ENCODE measurements at regions not wholly inside any gene's neighbourhood (a gene's known extent, or its start where the extent isn't known, plus 50 kb on each side); places are given as distances from the start of the nearest gene placed in this dataset.

DNA sequence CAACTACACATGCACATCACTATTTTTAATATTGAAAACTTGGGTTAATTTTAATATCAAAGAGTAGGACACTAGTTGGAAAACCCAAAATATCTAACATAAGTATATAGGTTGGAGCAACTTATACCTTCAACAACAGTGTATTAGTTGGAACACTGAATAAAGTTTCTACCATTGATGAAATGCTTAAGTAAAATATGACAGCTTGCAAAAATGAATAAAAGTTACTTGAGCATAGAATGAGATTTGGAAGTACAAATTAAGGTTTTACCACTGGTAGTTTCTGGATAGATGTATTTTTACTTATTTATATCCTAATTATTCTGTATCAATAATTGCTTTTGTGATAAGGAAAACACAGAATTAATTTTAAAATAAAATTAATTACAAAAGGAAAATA lies 1079.6 kb downstream of the ADGRL3 start:
- no TSS peak for BruUV-seq (replicated peaks)
- TF ChIP-seq EZH2 (IDR thresholded peaks at IDR 0.05; ENCODE audit: borderline replicate concordance, low read depth, low read length, poor library complexity, severe bottlenecking) (no peak), CTCF (conservative IDR thresholded peaks at IDR 0.05; ENCODE audit: low read depth, low read length) (no peak)
- intact Hi-C loops (cut with micrococcal nuclease; ENCODE audit: unreplicated experiment), result no loop called here
- Histone ChIP-seq H3K27me3 (replicated peaks; ENCODE audit: insufficient read depth, low read depth, low read length, poor library complexity) (no peaks in the 10 kb centered on the region), H3K9me3 (ENCODE audit: low read depth, low read length, poor library complexity, severe bottlenecking) (no peaks in the 10 kb centered on the region), H3K36me3 (ENCODE audit: insufficient read depth, low read length, poor library complexity, severe bottlenecking) (no peaks in the 10 kb centered on the region), H3K4me3 (ENCODE audit: low read depth, low read length, poor library complexity, severe bottlenecking) (no peak overlapping the region), H3K4me1 (ENCODE audit: insufficient read depth, low read length, poor library complexity, severe bottlenecking) (no peaks in the 10 kb centered on the region), H3K27ac (ENCODE audit: low read depth, low read length, poor library complexity, severe bottlenecking) (no peak overlapping the region)
- POLR2A ChIA-PET (ENCODE audit: low non-redundant PET), result no interaction called here
- CTCF ChIA-PET, result no interaction called here
- no peak for DNase-seq (ENCODE audit: low spot score)

DNA sequence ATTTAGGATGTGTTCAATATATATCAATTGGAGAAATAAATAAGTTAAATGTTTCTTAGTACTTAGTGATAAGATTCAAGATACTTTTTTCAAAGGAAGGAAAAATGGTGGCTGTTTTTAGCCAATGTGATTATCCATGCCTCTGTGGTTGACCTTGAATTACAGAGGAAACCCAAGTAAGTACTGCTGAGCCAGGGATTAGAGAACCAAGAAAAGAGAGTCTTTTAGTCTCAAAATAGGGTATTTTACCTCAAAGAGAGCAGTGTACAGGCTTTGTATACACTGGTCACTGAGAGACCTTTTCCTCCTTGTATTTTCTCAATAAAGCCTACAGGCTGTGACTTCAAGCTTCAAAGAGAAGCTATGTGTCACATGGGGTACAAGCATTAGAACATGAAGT lies 1075.3 kb downstream of the ADGRL3 start:
- BruUV-seq (replicated peaks), result no TSS peak
- Histone ChIP-seq H3K4me1 (ENCODE audit: insufficient read depth, low read length, poor library complexity, severe bottlenecking) (no peaks in the 10 kb centered on the region), H3K27ac (ENCODE audit: low read depth, low read length, poor library complexity, severe bottlenecking) (no peak overlapping the region), H3K4me3 (ENCODE audit: low read depth, low read length, poor library complexity, severe bottlenecking) (no peak overlapping the region), H3K36me3 (ENCODE audit: insufficient read depth, low read length, poor library complexity, severe bottlenecking) (no peaks in the 10 kb centered on the region), H3K27me3 (replicated peaks; ENCODE audit: insufficient read depth, low read depth, low read length, poor library complexity) (no peaks in the 10 kb centered on the region), H3K9me3 (ENCODE audit: low read depth, low read length, poor library complexity, severe bottlenecking) (no peaks in the 10 kb centered on the region)
- TF ChIP-seq CTCF (conservative IDR thresholded peaks at IDR 0.05; ENCODE audit: low read depth, low read length), result no peak
- no peak for TF ChIP-seq EZH2 (IDR thresholded peaks at IDR 0.05; ENCODE audit: borderline replicate concordance, low read depth, low read length, poor library complexity, severe bottlenecking)
- CTCF ChIA-PET, result no interaction called here
- POLR2A ChIA-PET (ENCODE audit: low non-redundant PET), result no interaction called here
- intact Hi-C loops (cut with micrococcal nuclease; ENCODE audit: unreplicated experiment), result no loop called here
- no peak for DNase-seq (ENCODE audit: low spot score)

GRCh38 chr4:62274782-62275181 lies 1074.7 kb downstream of the ADGRL3 start:
- no peak for DNase-seq (ENCODE audit: low spot score)
- TF ChIP-seq EZH2 (IDR thresholded peaks at IDR 0.05; ENCODE audit: borderline replicate concordance, low read depth, low read length, poor library complexity, severe bottlenecking), result no peak
- intact Hi-C loops (cut with micrococcal nuclease; ENCODE audit: unreplicated experiment), result no loop called here
- H3K4me3 ChIP-seq (ENCODE audit: low read depth, low read length, poor library complexity, severe bottlenecking), result no peak overlapping the region
- H3K9me3 ChIP-seq (ENCODE audit: low read depth, low read length, poor library complexity, severe bottlenecking), result no peaks in the 10 kb centered on the region
- H3K4me1 ChIP-seq (ENCODE audit: insufficient read depth, low read length, poor library complexity, severe bottlenecking), result no peaks in the 10 kb centered on the region
- CTCF ChIA-PET, result no interaction called here
- POLR2A ChIA-PET (ENCODE audit: low non-redundant PET), result no interaction called here
- no peaks in the 10 kb centered on the region for H3K27me3 ChIP-seq (replicated peaks; ENCODE audit: insufficient read depth, low read depth, low read length, poor library complexity)
- no TSS peak for BruUV-seq (replicated peaks)
- H3K27ac ChIP-seq (ENCODE audit: low read depth, low read length, poor library complexity, severe bottlenecking), result no peak overlapping the region
- no peaks in the 10 kb centered on the region for H3K36me3 ChIP-seq (ENCODE audit: insufficient read depth, low read length, poor library complexity, severe bottlenecking)

DNA sequence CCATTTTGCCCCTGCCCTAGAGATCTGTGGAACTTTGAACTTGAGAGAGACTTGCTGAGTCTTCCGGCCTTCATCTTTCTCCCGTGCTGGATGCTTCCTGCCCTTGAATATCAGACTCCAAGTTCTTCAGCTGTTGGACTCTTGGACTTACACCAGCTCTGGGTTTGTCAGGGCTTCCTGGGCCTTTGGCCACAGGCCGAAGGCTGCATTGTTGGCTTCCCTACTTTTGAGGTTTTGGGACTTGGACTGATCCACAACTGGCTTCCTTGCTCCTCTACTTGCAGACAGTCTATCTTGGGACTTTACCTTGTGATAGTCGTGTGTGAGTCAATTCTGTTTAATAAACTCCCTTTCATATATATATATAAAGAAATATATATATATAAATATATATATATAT lies 1071.0 kb downstream of the ADGRL3 start:
- DNase-seq (ENCODE audit: low spot score), result no peak
- Histone ChIP-seq H3K4me1 (ENCODE audit: insufficient read depth, low read length, poor library complexity, severe bottlenecking) (no peaks in the 10 kb centered on the region), H3K36me3 (ENCODE audit: insufficient read depth, low read length, poor library complexity, severe bottlenecking) (no peaks in the 10 kb centered on the region), H3K27ac (ENCODE audit: low read depth, low read length, poor library complexity, severe bottlenecking) (no peak overlapping the region), H3K27me3 (replicated peaks; ENCODE audit: insufficient read depth, low read depth, low read length, poor library complexity) (no peaks in the 10 kb centered on the region), H3K9me3 (ENCODE audit: low read depth, low read length, poor library complexity, severe bottlenecking) (no peaks in the 10 kb centered on the region), H3K4me3 (ENCODE audit: low read depth, low read length, poor library complexity, severe bottlenecking) (no peak overlapping the region)
- ChIA-PET CTCF (no interaction called here), POLR2A (ENCODE audit: low non-redundant PET) (no interaction called here)
- TF ChIP-seq EZH2 (IDR thresholded peaks at IDR 0.05; ENCODE audit: borderline replicate concordance, low read depth, low read length, poor library complexity, severe bottlenecking) (no peak), CTCF (conservative IDR thresholded peaks at IDR 0.05; ENCODE audit: low read depth, low read length) (no peak)
- intact Hi-C loops (cut with micrococcal nuclease; ENCODE audit: unreplicated experiment), result no loop called here
- no TSS peak for BruUV-seq (replicated peaks)

All from A673 (cell line).